ENCODE measurements at regions not wholly inside any gene's neighbourhood (a gene's known extent, or its start where the extent isn't known, plus 50 kb on each side); places are given as distances from the start of the nearest gene placed in this dataset.
"Not testable (repeated sequence)": the region's sequence is repeated elsewhere in the genome, so short reads cannot be mapped to it uniquely, and the experiment has no call there.

DNA sequence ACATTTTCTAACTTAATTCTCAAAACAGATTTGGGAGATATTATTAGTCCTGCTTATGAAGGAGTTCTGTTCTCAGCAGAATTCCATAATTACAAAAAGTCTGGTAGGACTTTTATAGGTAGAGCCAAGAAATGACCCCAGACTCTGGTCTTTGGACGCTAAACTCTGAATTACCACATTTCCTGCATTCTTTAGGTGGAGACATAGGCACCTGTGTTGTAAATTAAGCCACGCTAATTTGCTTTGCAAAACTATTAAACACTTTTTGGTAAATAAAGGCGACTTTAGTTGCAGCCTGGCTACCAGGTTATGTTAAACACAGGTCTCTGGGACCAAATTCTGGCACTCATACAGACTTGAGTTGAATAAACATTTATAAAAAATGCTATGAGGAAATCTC is 77.7 kb downstream of the C9orf152 start:
- DNase-seq (ENCODE audit: low read depth): no peak
- TF ChIP-seq, protein P1, sequence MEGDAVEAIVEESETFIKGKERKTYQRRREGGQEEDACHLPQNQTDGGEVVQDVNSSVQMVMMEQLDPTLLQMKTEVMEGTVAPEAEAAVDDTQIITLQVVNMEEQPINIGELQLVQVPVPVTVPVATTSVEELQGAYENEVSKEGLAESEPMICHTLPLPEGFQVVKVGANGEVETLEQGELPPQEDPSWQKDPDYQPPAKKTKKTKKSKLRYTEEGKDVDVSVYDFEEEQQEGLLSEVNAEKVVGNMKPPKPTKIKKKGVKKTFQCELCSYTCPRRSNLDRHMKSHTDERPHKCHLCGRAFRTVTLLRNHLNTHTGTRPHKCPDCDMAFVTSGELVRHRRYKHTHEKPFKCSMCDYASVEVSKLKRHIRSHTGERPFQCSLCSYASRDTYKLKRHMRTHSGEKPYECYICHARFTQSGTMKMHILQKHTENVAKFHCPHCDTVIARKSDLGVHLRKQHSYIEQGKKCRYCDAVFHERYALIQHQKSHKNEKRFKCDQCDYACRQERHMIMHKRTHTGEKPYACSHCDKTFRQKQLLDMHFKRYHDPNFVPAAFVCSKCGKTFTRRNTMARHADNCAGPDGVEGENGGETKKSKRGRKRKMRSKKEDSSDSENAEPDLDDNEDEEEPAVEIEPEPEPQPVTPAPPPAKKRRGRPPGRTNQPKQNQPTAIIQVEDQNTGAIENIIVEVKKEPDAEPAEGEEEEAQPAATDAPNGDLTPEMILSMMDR (conservative IDR thresholded peaks at IDR 0.05; ENCODE audit: low read depth, low read length): no peak
- H3K4me3 ChIP-seq (ENCODE audit: low read length): no peak overlapping the region

DNA sequence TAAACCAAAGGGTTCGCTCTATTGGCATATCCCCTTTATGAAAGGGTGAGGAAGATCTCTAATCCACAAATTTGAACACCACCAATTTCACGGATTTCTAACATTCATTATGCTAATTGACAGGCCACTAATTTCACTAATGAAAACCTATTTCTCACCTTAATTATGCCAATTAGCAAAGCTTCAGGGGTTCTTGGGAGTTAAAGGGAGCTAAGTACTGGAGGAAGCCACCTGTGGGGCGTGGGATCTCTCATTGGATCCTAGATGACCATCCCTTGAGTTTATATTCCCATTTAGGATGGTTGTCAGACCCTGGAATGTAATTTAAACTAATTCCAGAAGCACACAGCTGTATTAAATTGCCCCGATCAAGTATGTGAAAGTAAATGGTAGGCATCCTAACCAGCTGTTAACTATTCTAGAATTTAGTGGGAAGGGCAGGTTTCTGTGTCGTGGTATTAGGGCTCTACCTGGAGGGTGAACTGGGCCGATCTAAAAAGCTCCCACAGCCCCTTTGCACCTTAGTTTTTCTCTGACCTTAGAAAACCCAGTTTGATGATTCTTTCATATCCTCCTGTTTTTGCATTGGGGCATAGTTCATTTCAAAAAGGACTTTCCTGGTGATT is 77.1 kb downstream of the C9orf152 start:
- DNase-seq (ENCODE audit: low read depth): no peak
- TF ChIP-seq, protein P1 (conservative IDR thresholded peaks at IDR 0.05; ENCODE audit: low read depth, low read length): no peak
- H3K4me3 ChIP-seq (ENCODE audit: low read length): no peak overlapping the region

DNA sequence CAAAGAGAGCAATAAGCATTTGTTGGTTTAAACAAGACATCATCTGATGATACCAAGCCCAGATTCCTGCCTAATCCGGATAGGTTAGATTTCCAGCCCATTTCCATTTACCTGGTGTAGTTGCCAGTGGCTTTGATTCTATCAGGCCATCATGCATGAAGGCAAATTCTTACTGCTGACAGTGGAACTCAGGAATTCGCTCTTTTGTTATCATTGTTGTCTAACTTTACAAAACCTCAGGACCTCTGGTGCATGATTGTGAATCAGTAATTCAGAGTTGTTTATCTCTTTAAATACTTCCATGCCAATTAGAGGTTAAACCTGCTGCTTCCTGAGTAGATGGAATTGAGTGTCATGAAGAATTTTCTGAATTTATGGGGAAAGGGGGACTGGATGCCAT is 76.5 kb downstream of the C9orf152 start:
- TF ChIP-seq, protein P1 (conservative IDR thresholded peaks at IDR 0.05; ENCODE audit: low read depth, low read length): no peak
- H3K4me3 ChIP-seq (ENCODE audit: low read length): no peak overlapping the region
- DNase-seq (ENCODE audit: low read depth): no peak

DNA sequence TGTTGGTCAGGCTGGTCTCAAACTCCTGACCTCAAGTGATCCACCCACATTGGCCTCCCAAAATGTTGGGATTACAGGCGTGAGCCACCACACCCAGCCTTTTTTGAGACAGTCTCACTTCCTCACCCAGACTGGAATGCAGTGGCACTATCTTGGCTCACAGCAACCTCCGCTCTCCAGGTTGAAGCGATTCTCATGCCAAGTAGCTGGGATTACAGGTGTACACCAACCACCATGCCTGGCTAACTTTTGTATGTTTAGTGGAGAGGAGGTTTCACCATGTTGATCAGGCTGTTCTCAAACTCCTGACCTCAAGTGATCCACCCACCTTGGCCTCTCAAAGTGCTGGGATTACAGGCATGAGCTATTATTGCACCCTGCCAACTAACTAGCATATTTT is 75.4 kb downstream of the C9orf152 start:
- DNase-seq (ENCODE audit: low read depth); H3K4me3 ChIP-seq (ENCODE audit: low read length): not testable (repeated sequence)

DNA sequence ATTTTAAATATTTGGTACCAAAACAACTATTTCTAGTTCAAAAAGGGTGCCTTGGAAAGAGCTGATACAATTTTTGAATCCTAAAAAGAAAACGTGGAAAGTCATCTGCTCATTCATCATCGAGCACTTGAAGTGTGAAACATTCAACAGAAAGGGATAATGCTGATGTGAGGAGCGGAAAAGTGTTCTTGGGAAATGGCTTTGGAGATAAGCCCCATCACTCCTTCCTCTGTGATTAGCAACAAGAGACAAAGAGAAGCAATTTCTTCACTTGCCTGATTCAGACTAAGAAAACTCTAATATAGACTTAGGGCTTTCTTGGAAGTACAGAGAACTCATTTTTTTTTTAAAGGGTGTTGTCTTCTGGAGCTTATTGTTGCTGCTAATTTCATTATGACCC is 74.9 kb downstream of the C9orf152 start:
- TF ChIP-seq, protein P1 (conservative IDR thresholded peaks at IDR 0.05; ENCODE audit: low read depth, low read length): no peak
- no peak overlapping the region for H3K4me3 ChIP-seq (ENCODE audit: low read length)
- DNase-seq (ENCODE audit: low read depth): no peak

DNA sequence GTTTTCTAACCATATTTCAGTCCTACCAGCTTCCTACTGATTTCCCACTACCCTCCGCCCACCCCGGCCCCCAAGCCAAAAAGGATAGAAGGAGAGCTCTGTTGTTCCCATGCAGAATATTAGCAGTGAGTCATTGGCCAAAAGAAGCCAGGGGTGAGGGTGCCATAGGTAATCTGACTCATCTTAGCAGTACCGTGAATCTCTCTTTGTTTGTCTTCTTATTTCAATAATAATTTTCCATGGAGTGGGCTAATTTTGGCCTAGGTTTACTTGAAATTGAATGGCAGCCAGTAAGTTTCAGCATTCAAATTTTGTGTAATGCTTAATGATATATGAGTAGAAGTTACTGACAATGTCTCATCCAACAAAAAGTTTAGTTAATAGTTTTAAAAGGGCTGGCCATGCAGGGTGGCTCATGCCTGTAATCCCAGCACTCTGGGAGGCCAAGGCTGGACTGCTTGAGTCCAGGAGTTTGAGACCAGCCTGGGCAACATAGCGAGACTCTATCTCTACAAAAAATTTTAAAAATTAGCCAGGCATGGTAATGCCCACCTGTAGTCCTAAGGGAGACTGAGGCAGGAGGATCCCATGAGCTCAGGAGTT is 74.2 kb downstream of the C9orf152 start:
- no peak overlapping the region for H3K4me3 ChIP-seq (ENCODE audit: low read length)
- DNase-seq (ENCODE audit: low read depth): no peak
- TF ChIP-seq, protein P1 (conservative IDR thresholded peaks at IDR 0.05; ENCODE audit: low read depth, low read length): no peak

DNA sequence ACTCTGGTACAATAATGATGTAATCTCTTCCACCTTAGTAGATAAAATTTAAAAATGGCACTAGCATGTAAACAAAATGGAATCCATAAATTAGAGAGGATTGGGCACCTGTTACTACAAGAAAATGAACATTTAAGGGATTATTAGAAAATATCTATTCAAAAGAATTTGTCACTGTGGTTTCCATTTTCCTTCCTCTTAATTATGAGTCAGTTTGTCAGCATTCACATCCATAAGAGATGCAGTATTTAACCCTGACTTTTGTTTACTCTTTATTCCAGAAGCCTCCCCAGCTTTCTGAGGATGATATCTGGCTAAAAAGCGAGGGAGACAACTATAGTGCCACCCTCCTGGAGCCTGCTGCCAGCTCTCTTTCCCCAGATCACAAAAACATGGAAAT is 72.1 kb downstream of the C9orf152 start:
- DNase-seq (ENCODE audit: low read depth): no peak
- no peak overlapping the region for H3K4me3 ChIP-seq (ENCODE audit: low read length)
- TF ChIP-seq, protein P1 (conservative IDR thresholded peaks at IDR 0.05; ENCODE audit: low read depth, low read length): no peak
